Calu3 (cell line): ENCODE measurements at regions not wholly inside any gene's neighbourhood (a gene's known extent, or its start where the extent isn't known, plus 50 kb on each side); places are given as distances from the start of the nearest gene placed in this dataset.
"Not testable (repeated sequence)": the region's sequence is repeated elsewhere in the genome, so short reads cannot be mapped to it uniquely, and the experiment has no call there.

Experiments used
- BruUV-seq: library from RNA; stranded (reverse); fragments of 400-500 nt; replicated peaks from 2 replicates; lab custom pipeline; 2021; lab: Mats Ljungman, UMichigan
- CTCF ChIA-PET: fragments of 300-600 bp; sonication (Branson Sonifier 250); formaldehyde crosslinking; loops from one replicate; lab custom pipeline; 2022; ENCODE audit warnings: antibody characterized with exemption; lab: Charles Lee
- DNase-seq: peaks from one replicate; pipeline ENCODE4 v3.0.0; 2022
- H3K27ac Mint-ChIP-seq: one replicate; pipeline ENCODE4 v1.8.0; 2022; ENCODE audit warnings: mixed read lengths; ENCODE audit not compliant: unreplicated experiment
- H3K27me3 Mint-ChIP-seq: one replicate; pipeline ENCODE4 v1.8.0; 2022; ENCODE audit warnings: mixed read lengths; ENCODE audit not compliant: unreplicated experiment
- H3K36me3 Mint-ChIP-seq: one replicate; pipeline ENCODE4 v1.8.0; 2022; ENCODE audit warnings: mild to moderate bottlenecking, moderate library complexity, mixed read lengths; ENCODE audit not compliant: insufficient read depth, unreplicated experiment
- H3K4me1 Mint-ChIP-seq: one replicate; pipeline ENCODE4 v1.8.0; 2022; ENCODE audit warnings: mild to moderate bottlenecking, low read depth, mixed read lengths; ENCODE audit not compliant: unreplicated experiment
- H3K4me3 Mint-ChIP-seq: one replicate; pipeline ENCODE4 v1.8.0; 2022; ENCODE audit warnings: mild to moderate bottlenecking, low read depth, moderate library complexity, mixed read lengths; ENCODE audit not compliant: unreplicated experiment
- H3K9me3 Mint-ChIP-seq: one replicate; pipeline ENCODE4 v1.8.0; 2022; ENCODE audit warnings: low read depth, mixed read lengths; ENCODE audit not compliant: unreplicated experiment
- CTCF ChIP-seq: fragments of 200-600 bp; IDR thresholded peaks from one replicate; pipeline ENCODE4 v1.8.0; 2022; ENCODE audit warnings: antibody characterized with exemption; ENCODE audit not compliant: unreplicated experiment
- intact Hi-C: fragments of 100-400 bp; cut with micrococcal nuclease; formaldehyde crosslinking; loops from one replicate; pipeline ENCODE4 v1.10.0; 2022; ENCODE audit not compliant: unreplicated experiment

- CTCF ChIA-PET = no interaction called here
- no peaks in the 10 kb centered on the region for H3K9me3 Mint-ChIP-seq
- intact Hi-C loops = no loop called here
- H3K27ac Mint-ChIP-seq = no peak overlapping the region
- H3K36me3 Mint-ChIP-seq = no peaks in the 10 kb centered on the region
- peaks cover 57% of the 10 kb centered on the region for H3K27me3 Mint-ChIP-seq
- no TSS peak for BruUV-seq
- no peak overlapping the region for H3K4me3 Mint-ChIP-seq
- no peak for TF ChIP-seq CTCF
- peak; percentile 4 for DNase-seq
- H3K4me1 Mint-ChIP-seq = peaks cover 9% of the 10 kb centered on the region
These were observed 67.3 kb upstream of the CREB3L1 start for GRCh38 chr11:46210133-46210636.

GRCh38 chr11:46209624-46210023, 67.8 kb upstream of the CREB3L1 start:
- H3K9me3 Mint-ChIP-seq, intact Hi-C loops: not testable (repeated sequence)
- H3K27me3 Mint-ChIP-seq = peaks cover 59% of the 10 kb centered on the region

DNA sequence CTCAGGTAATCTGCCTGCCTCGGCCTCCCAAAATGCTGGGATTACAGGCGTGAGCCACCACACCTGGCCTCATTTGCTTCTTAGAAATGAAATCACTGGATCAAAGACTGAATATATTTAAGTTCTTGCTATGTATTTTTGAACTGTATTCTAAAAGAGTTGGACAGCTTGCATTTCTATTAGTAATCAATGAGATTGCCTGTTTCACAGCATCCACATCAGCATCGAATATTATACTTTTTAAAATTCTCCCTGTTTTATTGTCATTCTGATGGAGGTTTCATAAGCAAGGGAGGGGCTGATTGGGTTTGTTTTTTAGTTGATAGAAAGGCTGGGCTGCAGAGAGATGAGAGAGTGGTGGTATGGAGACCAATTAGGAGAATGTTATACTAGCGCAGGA, 68.7 kb upstream of the CREB3L1 start:
- CTCF ChIA-PET = no interaction called here
- no TSS peak for BruUV-seq
- intact Hi-C loops = no loop called here
- Mint-ChIP-seq H3K4me1 (peaks cover 9% of the 10 kb centered on the region), H3K4me3 (no peak overlapping the region), H3K9me3 (no peaks in the 10 kb centered on the region), H3K36me3 (no peaks in the 10 kb centered on the region), H3K27me3 (peaks cover 59% of the 10 kb centered on the region), H3K27ac (no peak overlapping the region)
- no peak for TF ChIP-seq CTCF
- no peak for DNase-seq

More at GRCh38 chr11:46209624-46210023, 67.8 kb upstream of the CREB3L1 start:
- H3K4me1 Mint-ChIP-seq, BruUV-seq, H3K4me3 Mint-ChIP-seq, H3K36me3 Mint-ChIP-seq, DNase-seq, H3K27ac Mint-ChIP-seq, CTCF ChIA-PET: not testable (repeated sequence)

DNA sequence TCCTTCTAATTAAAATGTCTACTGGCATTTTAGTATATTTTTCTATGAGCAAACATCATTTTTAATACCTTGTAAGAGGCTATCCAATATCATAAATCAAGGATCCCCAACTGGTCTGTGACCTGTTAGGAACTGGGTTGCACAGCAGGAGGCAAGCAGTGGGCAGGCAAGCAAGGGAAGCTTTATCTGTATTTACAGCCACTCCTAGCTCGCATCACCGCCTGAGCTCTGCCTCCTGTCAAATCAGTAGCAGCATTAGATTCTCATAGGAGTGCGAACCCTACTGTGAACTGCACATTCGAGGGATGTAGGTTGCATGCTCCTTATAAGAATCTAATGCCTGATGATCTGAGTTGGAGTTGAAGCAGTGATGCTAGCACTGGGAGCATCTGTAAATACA, 70.2 kb upstream of the CREB3L1 start:
- Mint-ChIP-seq H3K36me3 (no peaks in the 10 kb centered on the region), H3K4me3 (no peak overlapping the region), H3K27ac (no peak overlapping the region), H3K9me3 (no peaks in the 10 kb centered on the region), H3K4me1 (peaks cover 9% of the 10 kb centered on the region), H3K27me3 (peaks cover 69% of the 10 kb centered on the region)
- CTCF ChIA-PET = interaction anchor here (0.6 kb wide), 1 partner anchor 42 kb away, joined by 4 read pairs; no protein-coding TSS in a partner anchor
- no TSS peak for BruUV-seq
- DNase-seq = no peak
- no peak for TF ChIP-seq CTCF
- intact Hi-C loops = no loop called here

DNA sequence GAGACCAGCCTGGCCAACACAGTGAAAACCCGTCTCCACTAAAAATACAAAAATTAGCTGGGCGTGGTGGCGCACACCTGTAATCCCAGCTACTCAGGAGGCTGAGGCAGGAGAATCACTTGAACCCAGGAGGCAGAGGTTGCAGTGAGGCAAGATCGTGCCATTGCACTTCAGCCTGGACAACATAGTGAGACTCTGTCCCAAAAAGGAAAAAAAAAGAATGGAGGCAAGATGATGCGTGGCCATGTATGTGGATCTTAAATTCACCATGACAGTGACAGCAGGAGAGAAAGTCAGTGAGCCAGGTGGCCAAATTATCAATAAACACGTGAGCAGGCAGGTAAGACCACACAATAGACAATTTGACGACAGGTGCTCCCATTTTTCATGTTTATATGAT, 73.0 kb upstream of the CREB3L1 start:
- BruUV-seq, H3K9me3 Mint-ChIP-seq, CTCF ChIA-PET, H3K4me3 Mint-ChIP-seq, H3K4me1 Mint-ChIP-seq, DNase-seq, H3K27ac Mint-ChIP-seq, intact Hi-C loops, H3K36me3 Mint-ChIP-seq: not testable (repeated sequence)
- peaks cover 71% of the 10 kb centered on the region for H3K27me3 Mint-ChIP-seq
